A673 (cell line): ENCODE measurements at regions not wholly inside any gene's neighbourhood (a gene's known extent, or its start where the extent isn't known, plus 50 kb on each side); places are given as distances from the start of the nearest gene placed in this dataset.

Experiments
- BruUV-seq: library from RNA; stranded (reverse); fragments of 400-500 nt; replicated peaks from 2 replicates; lab custom pipeline; 2021; lab: Mats Ljungman, UMichigan
- CTCF ChIA-PET: fragments of 300-600 bp; sonication (Branson Sonifier 250); formaldehyde crosslinking; loops from one replicate; lab custom pipeline; 2022; ENCODE audit warnings: antibody characterized with exemption; lab: Charles Lee
- POLR2A ChIA-PET: fragments of 300-600 bp; sonication (Branson Sonifier 250); formaldehyde crosslinking; loops from one replicate; lab custom pipeline; 2022; ENCODE audit warnings: antibody characterized with exemption; ENCODE audit not compliant: low non-redundant PET; lab: Charles Lee
- DNase-seq: peaks from one replicate; pipeline ENCODE4 v3.0.0-alpha.2; 2015; ENCODE audit warnings: low spot score
- H3K27ac ChIP-seq: fragments of 200-600 bp; sonication (generic); 2 replicates; pipeline ENCODE4 v1.5.1; 2016; ENCODE audit warnings: mixed run types, low read depth, mild to moderate bottlenecking, mixed read lengths, antibody characterized with exemption, low read length; ENCODE audit not compliant: poor library complexity, severe bottlenecking
- H3K27me3 ChIP-seq: fragments of 200-600 bp; sonication (generic); replicated peaks from 2 replicates; pipeline ENCODE4 v1.6.1; 2017; ENCODE audit warnings: mixed run types, low read depth, mild to moderate bottlenecking, mixed read lengths, antibody characterized with exemption, low read length; ENCODE audit not compliant: insufficient read depth, poor library complexity
- H3K36me3 ChIP-seq: fragments of 200-600 bp; sonication (generic); 2 replicates; pipeline ENCODE4 v1.6.1; 2016; ENCODE audit warnings: mixed run types, mild to moderate bottlenecking, mixed read lengths, antibody characterized with exemption, low read length; ENCODE audit not compliant: insufficient read depth, poor library complexity, severe bottlenecking
- H3K4me1 ChIP-seq: fragments of 200-600 bp; sonication (generic); 2 replicates; pipeline ENCODE4 v1.6.1; 2017; ENCODE audit warnings: mixed run types, mild to moderate bottlenecking, mixed read lengths, antibody characterized with exemption, low read length; ENCODE audit not compliant: insufficient read depth, poor library complexity, severe bottlenecking
- H3K4me3 ChIP-seq: fragments of 200-600 bp; sonication (generic); 2 replicates; pipeline ENCODE4 v1.5.1; 2016; ENCODE audit warnings: low read depth, mixed run types, mild to moderate bottlenecking, mixed read lengths, low read length; ENCODE audit not compliant: poor library complexity, severe bottlenecking
- H3K9me3 ChIP-seq: fragments of 200-600 bp; sonication (generic); 2 replicates; pipeline ENCODE4 v1.6.1; 2016; ENCODE audit warnings: mixed run types, low read depth, mild to moderate bottlenecking, mixed read lengths, antibody characterized with exemption, low read length; ENCODE audit not compliant: poor library complexity, severe bottlenecking
- CTCF ChIP-seq: fragments of 300-800, 200-600 bp; sonication (generic); conservative IDR thresholded peaks from 2 replicates; pipeline ENCODE4 v1.5.1; 2017; ENCODE audit warnings: low read depth, mild to moderate bottlenecking, antibody characterized with exemption, low read length, moderate library complexity, mixed read lengths
- EZH2 ChIP-seq: fragments of 200-600 bp; sonication (generic); IDR thresholded peaks from 2 replicates; pipeline ENCODE4 v1.6.1; 2017; ENCODE audit warnings: borderline replicate concordance, low read depth, mild to moderate bottlenecking, mixed read lengths, antibody characterized with exemption, low read length; ENCODE audit not compliant: poor library complexity, severe bottlenecking
- intact Hi-C: fragments of 100-400 bp; cut with micrococcal nuclease; formaldehyde crosslinking; loops from one replicate; pipeline ENCODE4 v1.10.0; 2022; ENCODE audit not compliant: unreplicated experiment

GRCh38 chrX:57964975-57965374, 54.7 kb upstream of the ZXDA start:
- Histone ChIP-seq H3K9me3 (peaks cover 26% of the 10 kb centered on the region), H3K27me3 (no peaks in the 10 kb centered on the region), H3K4me3 (no peak overlapping the region), H3K36me3 (no peaks in the 10 kb centered on the region), H3K4me1 (no peaks in the 10 kb centered on the region), H3K27ac (no peak overlapping the region)
- intact Hi-C loops: no loop called here
- DNase-seq: no peak
- POLR2A ChIA-PET: no interaction called here
- no TSS peak for BruUV-seq
- TF ChIP-seq CTCF: no peak
- TF ChIP-seq EZH2: no peak
- CTCF ChIA-PET: no interaction called here
